ENCODE measurements at regions not wholly inside any gene's neighbourhood (a gene's known extent, or its start where the extent isn't known, plus 50 kb on each side); places are given as distances from the start of the nearest gene placed in this dataset.

GRCh38 chr9:13448482-13448881, 169.0 kb upstream of the MPDZ start:
- TF ChIP-seq NFRKB (IDR thresholded peaks at IDR 0.05) (no peak), FOXA1 (IDR thresholded peaks at IDR 0.05) (no peak), SP1 (IDR thresholded peaks at IDR 0.05) (no peak)

Measured in HEK293T (cell line).